ENCODE measurements at regions not wholly inside any gene's neighbourhood (a gene's known extent, or its start where the extent isn't known, plus 50 kb on each side); places are given as distances from the start of the nearest gene placed in this dataset.

DNA sequence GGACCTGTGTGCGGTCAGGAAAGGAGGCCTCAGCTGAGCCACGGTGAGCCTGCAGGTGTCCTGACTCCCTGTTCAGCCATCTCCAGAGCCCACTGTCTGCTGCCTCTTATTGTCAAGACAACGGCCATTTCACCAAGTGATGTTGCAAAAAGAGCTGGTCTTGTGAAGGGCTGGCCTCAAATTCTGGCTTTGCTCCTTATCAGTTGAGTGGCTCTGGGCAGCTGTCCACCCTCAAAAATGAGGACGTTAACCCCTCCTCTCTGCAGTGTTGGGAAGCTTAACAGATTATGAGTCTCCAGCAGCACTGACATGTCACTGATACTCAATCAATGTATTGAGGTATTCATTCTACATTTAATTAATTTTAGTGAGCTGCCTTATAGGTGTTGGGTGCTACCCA lies 171.1 kb upstream of the TOX3 start:
- CTCF ChIA-PET = no interaction called here
- POLR2A ChIA-PET = no interaction called here
- ATAC-seq = no peak

DNA sequence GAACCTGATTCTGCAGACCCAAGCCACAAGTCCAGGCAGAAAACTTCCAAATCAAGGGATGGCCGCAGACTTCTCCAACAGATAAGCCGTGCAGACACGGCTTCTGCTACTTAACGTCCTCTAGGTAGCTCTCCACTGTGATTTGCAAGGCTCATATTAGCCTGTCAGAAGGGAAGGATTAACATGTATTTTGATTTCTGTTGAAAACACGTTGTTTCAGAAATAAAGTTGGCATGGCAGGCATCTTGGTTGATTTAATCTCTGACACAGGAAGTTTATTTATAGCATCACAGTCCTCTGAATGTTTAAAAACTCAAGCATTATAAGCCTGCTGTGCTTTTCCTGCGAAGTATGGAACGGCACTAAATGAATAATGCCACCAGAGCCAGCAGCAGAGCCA lies 166.8 kb upstream of the TOX3 start:
- ChIA-PET CTCF (no interaction called here), POLR2A (no interaction called here)
- Mint-ChIP-seq H3K27me3 (peaks cover 2% of the 10 kb centered on the region), H3K9me3 (ENCODE audit: low read depth) (no peaks in the 10 kb centered on the region), H3K4me1 (no peaks in the 10 kb centered on the region), H3K27ac (no peak overlapping the region), H3K36me3 (ENCODE audit: low read depth) (no peaks in the 10 kb centered on the region), H3K4me3 (no peak overlapping the region)
- intact Hi-C loops (cut with DNase I, micrococcal nuclease) = no loop called here
- DNase-seq (no peak), ATAC-seq (no peak)

More for the DNA sequence above, 171.1 kb upstream of the TOX3 start:
- DNase-seq = no peak
- Mint-ChIP-seq H3K9me3 (ENCODE audit: low read depth) (no peaks in the 10 kb centered on the region), H3K4me1 (no peaks in the 10 kb centered on the region), H3K27me3 (peaks cover 2% of the 10 kb centered on the region), H3K4me3 (no peak overlapping the region), H3K36me3 (ENCODE audit: low read depth) (no peaks in the 10 kb centered on the region), H3K27ac (no peak overlapping the region)
- intact Hi-C loops (cut with DNase I, micrococcal nuclease) = no loop called here

DNA sequence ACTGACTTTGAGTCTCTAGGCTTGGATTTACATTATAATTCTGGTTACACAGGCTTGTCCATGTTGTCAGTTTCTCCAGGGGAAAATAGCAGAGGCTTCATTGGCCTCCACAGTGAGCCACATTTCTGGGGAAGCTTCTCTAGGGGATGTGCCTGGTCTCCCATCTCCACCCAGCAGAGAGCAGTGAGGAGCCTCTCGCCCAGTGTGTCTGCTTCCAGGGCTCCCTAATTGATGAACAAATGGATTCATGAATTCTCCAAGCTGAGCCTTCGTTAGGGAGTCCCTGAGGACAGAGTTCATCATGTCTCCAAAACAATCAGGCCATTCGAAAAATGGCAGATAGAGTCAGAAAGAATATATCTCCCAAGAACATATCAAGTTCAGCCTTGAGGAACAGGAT lies 162.4 kb upstream of the TOX3 start:
- no peak for ATAC-seq
- no peaks in the 10 kb centered on the region for H3K4me1 Mint-ChIP-seq
- no peak overlapping the region for H3K27ac Mint-ChIP-seq
- CTCF ChIA-PET = no interaction called here
- H3K4me3 Mint-ChIP-seq = no peak overlapping the region
- no peak for DNase-seq
- no peaks in the 10 kb centered on the region for H3K9me3 Mint-ChIP-seq (ENCODE audit: low read depth)
- POLR2A ChIA-PET = no interaction called here
- H3K36me3 Mint-ChIP-seq (ENCODE audit: low read depth) = no peaks in the 10 kb centered on the region
- peaks cover 2% of the 10 kb centered on the region for H3K27me3 Mint-ChIP-seq
- intact Hi-C loops (cut with DNase I, micrococcal nuclease) = no loop called here

DNA sequence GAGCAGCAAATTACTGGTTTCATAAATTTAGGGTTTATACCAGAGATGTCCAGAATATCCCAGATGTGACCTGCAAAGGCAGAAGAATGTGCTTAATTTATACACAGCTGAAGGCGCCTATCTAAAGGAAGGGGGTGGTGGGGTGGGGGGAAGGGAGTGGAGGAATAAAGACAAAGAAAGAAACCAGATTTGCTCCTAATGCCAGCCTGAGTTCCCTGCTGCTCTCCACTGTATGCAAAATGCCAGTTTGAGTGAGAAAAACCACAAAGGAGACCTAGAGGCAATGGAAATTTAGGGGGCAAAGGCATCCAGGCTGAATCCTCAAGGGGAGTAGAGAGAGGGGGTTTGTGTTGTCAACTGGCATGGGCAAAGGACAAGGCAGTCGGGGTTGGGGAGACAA lies 161.5 kb upstream of the TOX3 start:
- Mint-ChIP-seq H3K4me1 (no peaks in the 10 kb centered on the region), H3K27ac (no peak overlapping the region), H3K9me3 (ENCODE audit: low read depth) (no peaks in the 10 kb centered on the region), H3K36me3 (ENCODE audit: low read depth) (no peaks in the 10 kb centered on the region), H3K27me3 (no peaks in the 10 kb centered on the region), H3K4me3 (no peak overlapping the region)
- ATAC-seq = no peak
- no peak for DNase-seq
- intact Hi-C loops (cut with DNase I, micrococcal nuclease) = no loop called here
- ChIA-PET POLR2A (no interaction called here), CTCF (no interaction called here)

DNA sequence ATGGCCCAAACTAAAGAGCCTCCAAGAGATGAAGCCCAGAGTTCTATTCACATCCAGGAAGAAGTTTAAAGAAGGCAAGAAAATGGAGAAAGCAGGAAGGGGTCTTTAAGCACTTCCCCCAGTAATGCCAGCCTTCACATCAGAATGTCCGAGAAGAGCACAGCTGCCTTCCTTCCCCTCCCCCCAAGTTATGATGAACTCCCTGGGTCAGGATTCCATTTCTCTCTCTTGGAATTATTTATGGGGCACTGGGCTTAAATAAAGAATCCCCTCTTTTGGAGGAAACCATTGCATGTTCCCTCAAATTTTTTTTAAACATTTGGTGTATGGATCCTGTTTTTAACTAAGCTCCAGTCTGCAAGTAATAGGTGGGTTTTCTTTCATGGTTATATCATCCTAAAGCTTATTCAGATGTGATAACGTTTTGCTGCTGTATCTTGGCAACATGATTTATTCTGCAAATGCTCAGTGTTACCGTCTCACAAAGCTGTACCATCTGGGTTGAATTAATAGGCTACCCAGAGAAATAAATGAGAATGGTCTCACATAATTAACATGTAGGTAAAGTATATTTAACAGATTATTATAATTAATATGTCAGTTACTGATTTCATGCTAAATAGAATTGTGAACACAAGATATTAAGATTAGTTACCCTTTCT lies 160.9 kb upstream of the TOX3 start:
- intact Hi-C loops (cut with DNase I, micrococcal nuclease) = no loop called here
- no peaks in the 10 kb centered on the region for H3K4me1 Mint-ChIP-seq
- H3K36me3 Mint-ChIP-seq (ENCODE audit: low read depth) = no peaks in the 10 kb centered on the region
- no peak for ATAC-seq
- H3K27ac Mint-ChIP-seq = no peak overlapping the region
- POLR2A ChIA-PET = no interaction called here
- no peak for DNase-seq
- H3K4me3 Mint-ChIP-seq = no peak overlapping the region
- H3K9me3 Mint-ChIP-seq (ENCODE audit: low read depth) = no peaks in the 10 kb centered on the region
- CTCF ChIA-PET = no interaction called here
- no peaks in the 10 kb centered on the region for H3K27me3 Mint-ChIP-seq

DNA sequence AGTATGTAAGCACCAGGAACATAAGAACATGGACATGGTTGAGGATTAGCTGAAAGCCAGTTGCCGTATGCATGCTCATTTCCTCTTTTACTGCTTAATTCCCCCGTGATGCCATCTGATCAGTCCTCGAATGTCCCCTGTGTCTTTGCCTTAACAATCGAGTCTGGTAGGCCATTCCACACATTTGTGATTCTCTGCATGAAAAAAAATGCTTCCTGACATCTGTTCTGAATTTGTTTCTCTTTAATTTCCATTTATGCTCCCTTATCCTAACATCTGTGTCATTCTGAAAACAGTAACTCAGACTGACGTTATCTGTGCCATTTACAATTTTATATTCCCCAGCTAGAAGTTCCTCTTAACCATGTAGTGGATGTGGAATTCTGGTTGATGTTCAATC lies 158.2 kb upstream of the TOX3 start:
- H3K36me3 Mint-ChIP-seq (ENCODE audit: low read depth) = no peaks in the 10 kb centered on the region
- no peak for ATAC-seq
- POLR2A ChIA-PET = no interaction called here
- DNase-seq = no peak
- no peak overlapping the region for H3K4me3 Mint-ChIP-seq
- H3K27ac Mint-ChIP-seq = no peak overlapping the region
- no peaks in the 10 kb centered on the region for H3K4me1 Mint-ChIP-seq
- CTCF ChIA-PET = no interaction called here
- H3K27me3 Mint-ChIP-seq = no peaks in the 10 kb centered on the region
- no peaks in the 10 kb centered on the region for H3K9me3 Mint-ChIP-seq (ENCODE audit: low read depth)
- intact Hi-C loops (cut with DNase I, micrococcal nuclease) = no loop called here

DNA sequence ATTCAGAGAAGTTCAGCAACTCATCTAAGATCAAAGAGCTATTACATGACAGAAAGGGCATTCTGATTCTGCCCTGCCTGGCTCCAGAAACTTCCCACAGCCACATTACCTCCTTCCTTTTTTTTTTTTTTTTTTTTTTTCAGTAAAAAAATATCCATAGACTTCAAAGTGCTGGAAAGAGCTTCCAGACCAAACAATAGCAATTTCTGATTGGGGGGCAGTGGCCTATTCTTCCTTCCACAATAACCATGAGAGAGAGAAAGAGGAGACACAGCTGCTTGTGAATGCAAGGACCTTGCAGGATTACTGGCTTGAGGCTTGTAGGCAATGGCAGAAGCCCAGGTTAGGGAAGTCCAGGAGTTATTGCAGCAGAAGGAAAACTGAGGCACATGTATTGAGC lies 151.0 kb upstream of the TOX3 start:
- intact Hi-C loops (cut with DNase I, micrococcal nuclease) = no loop called here
- ChIA-PET POLR2A (no interaction called here), CTCF (no interaction called here)
- Mint-ChIP-seq H3K27me3 (no peaks in the 10 kb centered on the region), H3K27ac (no peak overlapping the region), H3K4me3 (no peak overlapping the region), H3K4me1 (no peaks in the 10 kb centered on the region), H3K9me3 (ENCODE audit: low read depth) (peaks cover 13% of the 10 kb centered on the region), H3K36me3 (ENCODE audit: low read depth) (no peaks in the 10 kb centered on the region)
- no peak for DNase-seq
- no peak for ATAC-seq

DNA sequence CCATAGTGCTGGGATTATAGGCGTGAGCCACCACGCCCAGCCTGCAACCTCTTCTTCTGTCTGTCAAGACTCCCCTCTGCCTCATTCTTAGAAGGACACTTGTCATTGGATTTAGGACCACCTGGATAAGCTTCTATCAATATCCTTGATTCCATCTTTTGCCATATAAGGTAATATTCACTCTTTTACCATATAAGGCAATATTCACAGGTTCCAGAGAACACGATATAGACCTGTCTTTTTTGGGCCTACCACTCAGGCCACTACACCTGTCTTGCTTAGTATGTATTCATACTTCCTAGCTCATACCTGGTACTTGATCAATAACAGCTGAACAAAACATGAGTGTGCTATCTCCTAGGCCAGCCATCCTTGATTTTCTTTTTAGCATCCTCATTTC lies 149.2 kb upstream of the TOX3 start:
- CTCF ChIA-PET = no interaction called here

DNA sequence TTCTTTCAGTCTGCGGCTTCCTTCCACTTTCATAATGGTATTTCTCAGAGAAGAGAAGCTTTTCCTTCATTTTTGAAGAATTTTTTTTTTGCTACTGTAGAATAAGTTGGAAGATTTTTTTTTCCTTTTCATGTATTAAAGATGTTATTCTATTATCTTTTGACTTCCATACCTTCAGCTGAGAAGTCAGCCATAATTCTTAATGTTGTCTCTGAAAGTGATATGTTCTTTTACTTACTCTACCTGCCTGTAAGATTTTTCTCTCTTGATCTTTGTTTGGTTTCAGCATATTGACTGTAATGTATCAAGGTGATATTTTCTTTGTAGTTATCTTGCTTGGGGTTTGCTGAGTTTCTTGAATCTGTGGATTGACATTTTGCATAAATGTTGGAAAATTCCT lies 143.5 kb upstream of the TOX3 start:
- H3K9me3 Mint-ChIP-seq (ENCODE audit: low read depth) = peaks cover 24% of the 10 kb centered on the region
- no peaks in the 10 kb centered on the region for H3K27me3 Mint-ChIP-seq
- ATAC-seq (no peak), DNase-seq (no peak)
- H3K27ac Mint-ChIP-seq = no peak overlapping the region
- no peaks in the 10 kb centered on the region for H3K4me1 Mint-ChIP-seq
- no peak overlapping the region for H3K4me3 Mint-ChIP-seq
- ChIA-PET CTCF (no interaction called here), POLR2A (no interaction called here)
- intact Hi-C loops (cut with DNase I, micrococcal nuclease) = no loop called here
- H3K36me3 Mint-ChIP-seq (ENCODE audit: low read depth) = no peaks in the 10 kb centered on the region

More for the DNA sequence above, 149.2 kb upstream of the TOX3 start:
- ATAC-seq (no peak), DNase-seq (no peak)
- Mint-ChIP-seq H3K27ac (no peak overlapping the region), H3K4me3 (no peak overlapping the region), H3K27me3 (no peaks in the 10 kb centered on the region), H3K36me3 (ENCODE audit: low read depth) (no peaks in the 10 kb centered on the region), H3K9me3 (ENCODE audit: low read depth) (peaks cover 18% of the 10 kb centered on the region), H3K4me1 (no peaks in the 10 kb centered on the region)
- POLR2A ChIA-PET = no interaction called here
- intact Hi-C loops (cut with DNase I, micrococcal nuclease) = no loop called here

DNA sequence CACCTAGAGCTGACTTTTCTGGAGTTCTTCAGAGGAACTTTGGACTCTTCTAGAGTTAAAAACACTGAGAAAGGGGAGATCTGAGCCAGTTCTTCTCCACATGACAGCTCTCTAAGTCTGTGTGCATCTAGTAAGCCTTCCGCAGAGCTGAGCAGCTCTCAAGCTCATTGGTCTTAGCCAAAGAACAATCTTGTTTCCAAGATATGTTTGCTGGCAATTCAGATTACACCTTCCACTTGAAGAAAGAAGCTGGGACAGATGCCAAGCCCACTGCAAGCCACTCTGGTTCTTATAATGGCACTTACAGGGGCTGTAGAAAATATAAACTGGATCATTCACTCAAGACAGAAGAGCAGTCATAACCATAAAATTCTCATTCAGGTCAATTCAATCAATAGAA lies 134.1 kb upstream of the TOX3 start:
- ChIA-PET CTCF (interaction anchor here (0.7 kb wide), 1 partner anchor 147 kb away, joined by 3 read pairs; no protein-coding TSS in a partner anchor), POLR2A (no interaction called here)
- DNase-seq = no peak
- ATAC-seq = no peak
- H3K4me1 Mint-ChIP-seq = no peaks in the 10 kb centered on the region
- H3K4me3 Mint-ChIP-seq = no peak overlapping the region
- no peaks in the 10 kb centered on the region for H3K27me3 Mint-ChIP-seq
- no peaks in the 10 kb centered on the region for H3K36me3 Mint-ChIP-seq (ENCODE audit: low read depth)
- intact Hi-C loops (cut with DNase I, micrococcal nuclease) = no loop called here
- no peak overlapping the region for H3K27ac Mint-ChIP-seq
- H3K9me3 Mint-ChIP-seq (ENCODE audit: low read depth) = peaks cover 3% of the 10 kb centered on the region

DNA sequence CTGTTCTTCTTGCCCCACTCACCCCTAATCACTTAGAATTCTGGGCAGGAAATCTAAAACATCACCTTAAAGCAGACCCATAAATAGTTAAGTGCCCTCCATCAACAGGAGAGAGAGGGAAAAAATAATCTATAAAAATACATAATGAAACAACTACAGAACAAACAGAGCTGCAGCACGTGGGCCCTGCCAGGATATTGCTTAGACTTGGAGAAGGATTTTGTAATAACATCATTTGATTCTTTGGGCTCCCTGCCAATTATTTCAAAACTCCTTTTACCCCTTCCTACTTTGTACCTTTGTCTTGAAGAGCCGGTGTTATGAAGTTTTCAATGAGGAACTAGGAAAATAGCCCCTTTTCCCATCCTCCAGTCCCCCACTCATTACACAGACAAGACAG lies 130.6 kb upstream of the TOX3 start:
- ATAC-seq (no peak), DNase-seq (no peak)
- no peak overlapping the region for H3K27ac Mint-ChIP-seq
- H3K4me3 Mint-ChIP-seq = no peak overlapping the region
- H3K27me3 Mint-ChIP-seq = no peaks in the 10 kb centered on the region
- ChIA-PET POLR2A (interaction anchor here (0.6 kb wide), 1 partner anchor 1634 kb away, joined by 3 read pairs; no protein-coding TSS in a partner anchor), CTCF (no interaction called here)
- no peaks in the 10 kb centered on the region for H3K36me3 Mint-ChIP-seq (ENCODE audit: low read depth)
- no peaks in the 10 kb centered on the region for H3K4me1 Mint-ChIP-seq
- peaks cover 3% of the 10 kb centered on the region for H3K9me3 Mint-ChIP-seq (ENCODE audit: low read depth)
- intact Hi-C loops (cut with DNase I, micrococcal nuclease) = no loop called here

DNA sequence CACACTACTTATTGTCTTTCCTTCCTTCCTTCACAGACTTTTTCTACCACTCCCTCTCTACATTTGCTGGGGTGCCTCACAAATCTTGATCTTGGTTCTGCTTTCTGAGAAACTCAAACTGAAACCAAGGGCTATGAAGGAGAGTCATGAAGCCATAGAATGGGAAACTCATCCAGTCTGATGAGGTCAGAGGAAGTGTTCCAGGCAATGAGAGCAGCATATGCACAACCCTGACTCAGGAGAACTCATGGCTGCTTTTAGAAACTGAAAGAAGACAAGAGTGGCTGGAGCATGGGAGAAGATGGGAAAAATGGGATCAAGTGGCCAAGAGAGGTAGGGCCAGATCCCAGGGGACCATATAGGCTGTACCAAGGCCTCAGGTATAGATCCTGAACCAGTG lies 130.0 kb upstream of the TOX3 start:
- intact Hi-C loops (cut with DNase I, micrococcal nuclease) = no loop called here
- ChIA-PET CTCF (no interaction called here), POLR2A (no interaction called here)
- H3K9me3 Mint-ChIP-seq (ENCODE audit: low read depth) = peaks cover 3% of the 10 kb centered on the region
- ATAC-seq (no peak), DNase-seq (no peak)
- no peak overlapping the region for H3K4me3 Mint-ChIP-seq
- no peak overlapping the region for H3K27ac Mint-ChIP-seq
- H3K36me3 Mint-ChIP-seq (ENCODE audit: low read depth) = no peaks in the 10 kb centered on the region
- H3K4me1 Mint-ChIP-seq = no peaks in the 10 kb centered on the region
- no peaks in the 10 kb centered on the region for H3K27me3 Mint-ChIP-seq

DNA sequence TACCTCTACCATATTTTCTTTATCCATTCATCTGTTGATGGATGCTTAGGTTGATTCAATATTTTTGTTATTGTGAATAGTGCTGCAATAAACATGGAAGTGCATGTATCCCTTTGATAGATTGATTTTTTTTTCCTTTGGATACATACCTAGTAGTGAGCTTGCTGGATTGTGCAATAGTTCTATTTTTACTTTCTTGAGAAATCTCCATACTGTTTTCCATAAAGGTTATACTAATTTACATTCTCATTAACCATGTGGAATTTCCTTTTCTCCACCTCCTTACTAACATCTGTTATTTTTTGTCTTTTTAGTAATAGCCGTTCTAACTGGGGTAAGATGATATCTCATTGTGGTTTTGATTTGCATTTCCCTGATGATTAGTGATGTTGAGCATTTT lies 124.6 kb upstream of the TOX3 start:
- POLR2A ChIA-PET = no interaction called here
- Mint-ChIP-seq H3K27ac (no peak overlapping the region), H3K9me3 (ENCODE audit: low read depth) (peaks cover 5% of the 10 kb centered on the region), H3K4me3 (no peak overlapping the region), H3K36me3 (ENCODE audit: low read depth) (no peaks in the 10 kb centered on the region), H3K27me3 (no peaks in the 10 kb centered on the region), H3K4me1 (no peaks in the 10 kb centered on the region)
- no peak for ATAC-seq
- CTCF ChIA-PET = no interaction called here
- intact Hi-C loops (cut with DNase I, micrococcal nuclease) = no loop called here
- DNase-seq = no peak

All from activated CD4-positive, alpha-beta T cell treated with anti-CD3 and anti-CD28 coated beads for 36 hours (primary cell).